ENCODE measurements at regions not wholly inside any gene's neighbourhood (a gene's known extent, or its start where the extent isn't known, plus 50 kb on each side); places are given as distances from the start of the nearest gene placed in this dataset.
"Not testable (repeated sequence)": the region's sequence is repeated elsewhere in the genome, so short reads cannot be mapped to it uniquely, and the experiment has no call there.

DNA sequence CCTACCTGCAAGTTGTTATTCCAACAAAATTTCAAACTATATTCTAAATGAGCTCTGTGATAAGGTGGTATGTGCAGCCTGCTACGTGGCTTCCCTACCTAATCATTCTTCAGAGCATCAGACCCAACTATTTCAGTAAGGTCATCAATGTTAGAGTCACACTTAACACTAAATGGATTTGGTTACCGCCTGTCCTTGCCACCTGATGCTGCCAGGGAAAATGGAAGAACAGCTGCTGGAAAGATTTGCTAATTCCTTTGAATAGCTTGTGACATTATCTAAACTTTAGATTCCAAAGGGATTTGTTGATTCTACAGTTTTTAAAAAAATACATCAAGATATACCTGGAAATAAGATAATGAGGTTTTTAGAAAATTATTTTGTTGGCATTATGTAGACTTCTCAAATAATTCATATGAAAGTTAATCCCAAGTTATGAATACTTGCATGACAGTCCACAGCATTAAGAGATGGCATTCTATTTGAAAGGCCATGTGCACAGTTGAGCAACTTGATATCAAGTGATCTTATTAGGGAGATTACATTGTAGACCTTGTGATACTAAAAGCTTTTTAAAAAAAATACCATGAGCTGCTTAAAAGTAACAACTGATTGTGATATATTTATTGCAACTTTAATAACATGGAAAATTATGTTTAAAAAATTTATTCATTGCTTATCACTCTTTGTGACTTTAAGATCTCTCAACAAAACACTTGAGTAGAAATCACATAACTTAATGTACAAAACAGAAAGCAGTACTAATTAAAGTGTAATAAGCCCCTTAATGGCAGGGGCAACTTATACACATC is 98.3 kb upstream of the UGP2 start:
- ChIA-PET POLR2A (interaction anchor here (0.6 kb wide), 1 partner anchor 1046 kb away, joined by 3 read pairs; no protein-coding TSS in a partner anchor), CTCF (no interaction called here)
- no peaks in the 10 kb centered on the region for H3K27me3 Mint-ChIP-seq
- no peaks in the 10 kb centered on the region for H3K36me3 Mint-ChIP-seq
- no peak overlapping the region for H3K27ac Mint-ChIP-seq
- H3K4me3 Mint-ChIP-seq: no peak overlapping the region
- no peaks in the 10 kb centered on the region for H3K4me1 Mint-ChIP-seq (ENCODE audit: low read depth)
- peaks cover 10% of the 10 kb centered on the region for H3K9me3 Mint-ChIP-seq
- no peak for DNase-seq
- intact Hi-C loops (cut with micrococcal nuclease): no loop called here

- DNase-seq: no peak
- ChIA-PET POLR2A (no interaction called here), CTCF (no interaction called here)
- no peaks in the 10 kb centered on the region for H3K4me1 Mint-ChIP-seq (ENCODE audit: low read depth)
- no peaks in the 10 kb centered on the region for H3K36me3 Mint-ChIP-seq
- no peak overlapping the region for H3K27ac Mint-ChIP-seq
- H3K27me3 Mint-ChIP-seq: no peaks in the 10 kb centered on the region
- H3K9me3 Mint-ChIP-seq: peaks cover 10% of the 10 kb centered on the region
- intact Hi-C loops (cut with micrococcal nuclease): no loop called here
- H3K4me3 Mint-ChIP-seq: no peak overlapping the region
These were observed 97.4 kb upstream of the UGP2 start for GRCh38 chr2:63743982-63744966.

- DNase-seq; H3K4me1 Mint-ChIP-seq (ENCODE audit: low read depth); CTCF ChIA-PET; POLR2A ChIA-PET; H3K36me3 Mint-ChIP-seq; H3K4me3 Mint-ChIP-seq; H3K27me3 Mint-ChIP-seq; H3K27ac Mint-ChIP-seq; intact Hi-C loops (cut with micrococcal nuclease): not testable (repeated sequence)
- H3K9me3 Mint-ChIP-seq: peaks cover 10% of the 10 kb centered on the region
These were observed 95.1 kb upstream of the UGP2 start for GRCh38 chr2:63746548-63746947.

- CTCF ChIA-PET: interaction anchor here (0.9 kb wide), 1 partner anchor 17 kb away, joined by 4 read pairs; no protein-coding TSS in a partner anchor
- no peak overlapping the region for H3K4me3 Mint-ChIP-seq
- intact Hi-C loops (cut with micrococcal nuclease): no loop called here
- POLR2A ChIA-PET: no interaction called here
- no peak overlapping the region for H3K27ac Mint-ChIP-seq
- H3K27me3 Mint-ChIP-seq: peaks cover 5% of the 10 kb centered on the region
- no peaks in the 10 kb centered on the region for H3K36me3 Mint-ChIP-seq
- no peak for DNase-seq
- H3K4me1 Mint-ChIP-seq (ENCODE audit: low read depth): no peaks in the 10 kb centered on the region
- peaks cover 6% of the 10 kb centered on the region for H3K9me3 Mint-ChIP-seq
These were observed 89.8 kb upstream of the UGP2 start for GRCh38 chr2:63751901-63752300.

- Mint-ChIP-seq H3K9me3 (no peaks in the 10 kb centered on the region), H3K4me1 (ENCODE audit: low read depth) (no peaks in the 10 kb centered on the region), H3K4me3 (no peak overlapping the region), H3K27me3 (peaks cover 5% of the 10 kb centered on the region), H3K36me3 (no peaks in the 10 kb centered on the region), H3K27ac (no peak overlapping the region)
- DNase-seq: no peak
- ChIA-PET POLR2A (no interaction called here), CTCF (no interaction called here)
- intact Hi-C loops (cut with micrococcal nuclease): no loop called here
These were observed 86.5 kb upstream of the UGP2 start for GRCh38 chr2:63755216-63755615.

GRCh38 chr2:63755965-63756364 is 85.7 kb upstream of the UGP2 start:
- H3K27me3 Mint-ChIP-seq: peaks cover 5% of the 10 kb centered on the region
- no peak overlapping the region for H3K27ac Mint-ChIP-seq
- POLR2A ChIA-PET: no interaction called here
- no peaks in the 10 kb centered on the region for H3K9me3 Mint-ChIP-seq
- no peaks in the 10 kb centered on the region for H3K4me1 Mint-ChIP-seq (ENCODE audit: low read depth)
- intact Hi-C loops (cut with micrococcal nuclease): no loop called here
- DNase-seq: no peak
- H3K4me3 Mint-ChIP-seq: no peak overlapping the region
- no peaks in the 10 kb centered on the region for H3K36me3 Mint-ChIP-seq
- CTCF ChIA-PET: no interaction called here

- DNase-seq: no peak
- ChIA-PET POLR2A (no interaction called here), CTCF (no interaction called here)
- no peak overlapping the region for H3K27ac Mint-ChIP-seq
- H3K4me1 Mint-ChIP-seq (ENCODE audit: low read depth): no peaks in the 10 kb centered on the region
- H3K9me3 Mint-ChIP-seq: peaks cover 15% of the 10 kb centered on the region
- no peak overlapping the region for H3K4me3 Mint-ChIP-seq
- peaks cover 3% of the 10 kb centered on the region for H3K27me3 Mint-ChIP-seq
- intact Hi-C loops (cut with micrococcal nuclease): no loop called here
- peaks cover 2% of the 10 kb centered on the region for H3K36me3 Mint-ChIP-seq
These were observed 78.2 kb upstream of the UGP2 start for GRCh38 chr2:63763391-63763941.

DNA sequence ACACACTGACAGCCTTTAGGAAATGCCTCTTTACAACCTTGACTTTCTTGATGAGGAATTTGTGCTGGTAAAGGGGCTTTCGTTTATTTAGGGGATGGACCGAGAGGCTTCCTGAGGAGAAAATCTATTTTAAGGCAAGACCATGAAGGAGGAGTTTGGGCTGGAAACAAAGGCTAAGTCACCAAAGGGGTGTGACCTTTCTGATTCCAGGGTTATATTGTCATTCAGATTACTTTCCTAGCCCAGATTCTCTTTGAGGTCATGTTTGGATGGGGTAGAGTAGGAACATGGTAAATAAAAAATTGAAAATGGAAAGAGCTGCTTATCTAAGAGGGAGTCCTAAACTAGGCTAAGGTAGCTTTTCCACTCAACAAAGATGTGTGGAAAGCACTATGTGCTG is 77.1 kb upstream of the UGP2 start:
- DNase-seq: no peak
- no peak overlapping the region for H3K27ac Mint-ChIP-seq
- peaks cover 2% of the 10 kb centered on the region for H3K36me3 Mint-ChIP-seq
- ChIA-PET CTCF (no interaction called here), POLR2A (no interaction called here)
- peaks cover 3% of the 10 kb centered on the region for H3K27me3 Mint-ChIP-seq
- peaks cover 17% of the 10 kb centered on the region for H3K9me3 Mint-ChIP-seq
- no peaks in the 10 kb centered on the region for H3K4me1 Mint-ChIP-seq (ENCODE audit: low read depth)
- no peak overlapping the region for H3K4me3 Mint-ChIP-seq
- intact Hi-C loops (cut with micrococcal nuclease): no loop called here

- intact Hi-C loops (cut with micrococcal nuclease): no loop called here
- ChIA-PET CTCF (no interaction called here), POLR2A (no interaction called here)
- no peak overlapping the region for H3K27ac Mint-ChIP-seq
- H3K4me1 Mint-ChIP-seq (ENCODE audit: low read depth): no peaks in the 10 kb centered on the region
- peaks cover 3% of the 10 kb centered on the region for H3K27me3 Mint-ChIP-seq
- no peak for DNase-seq
- H3K9me3 Mint-ChIP-seq: peaks cover 17% of the 10 kb centered on the region
- no peak overlapping the region for H3K4me3 Mint-ChIP-seq
- peaks cover 2% of the 10 kb centered on the region for H3K36me3 Mint-ChIP-seq
These were observed 76.6 kb upstream of the UGP2 start for GRCh38 chr2:63765117-63765516.

GRCh38 chr2:63767307-63767706 is 74.4 kb upstream of the UGP2 start:
- H3K27ac Mint-ChIP-seq: no peak overlapping the region
- peaks cover 2% of the 10 kb centered on the region for H3K36me3 Mint-ChIP-seq
- intact Hi-C loops (cut with micrococcal nuclease): no loop called here
- POLR2A ChIA-PET: no interaction called here
- no peaks in the 10 kb centered on the region for H3K4me1 Mint-ChIP-seq (ENCODE audit: low read depth)
- CTCF ChIA-PET: no interaction called here
- H3K4me3 Mint-ChIP-seq: no peak overlapping the region
- DNase-seq: no peak
- no peaks in the 10 kb centered on the region for H3K27me3 Mint-ChIP-seq
- H3K9me3 Mint-ChIP-seq: peaks cover 17% of the 10 kb centered on the region

DNA sequence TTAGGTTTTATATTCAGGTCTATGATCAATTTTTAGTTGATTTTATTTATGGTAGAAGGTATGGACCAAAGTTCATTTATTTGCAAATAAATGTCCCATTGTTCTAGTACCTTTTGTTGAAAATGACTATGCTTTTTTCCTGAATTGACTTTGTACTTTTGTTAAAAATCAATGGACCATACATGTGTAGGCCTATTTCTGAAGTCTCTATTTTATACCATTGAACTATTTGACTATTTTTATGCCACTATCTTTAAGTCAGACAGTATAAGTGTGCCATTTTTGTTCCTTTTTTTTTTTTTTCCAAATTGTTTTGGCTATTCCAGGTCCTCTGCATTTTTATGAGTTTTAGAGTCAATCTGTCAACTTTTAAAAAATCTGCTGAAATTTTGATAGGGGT is 73.6 kb upstream of the UGP2 start:
- Mint-ChIP-seq H3K36me3 (peaks cover 2% of the 10 kb centered on the region), H3K27me3 (no peaks in the 10 kb centered on the region), H3K27ac (no peak overlapping the region), H3K4me3 (no peak overlapping the region), H3K4me1 (ENCODE audit: low read depth) (no peaks in the 10 kb centered on the region), H3K9me3 (peaks cover 17% of the 10 kb centered on the region)
- DNase-seq: no peak
- ChIA-PET CTCF (no interaction called here), POLR2A (no interaction called here)
- intact Hi-C loops (cut with micrococcal nuclease): no loop called here

- no peaks in the 10 kb centered on the region for H3K27me3 Mint-ChIP-seq
- no peak for DNase-seq
- H3K36me3 Mint-ChIP-seq: peaks cover 2% of the 10 kb centered on the region
- POLR2A ChIA-PET: no interaction called here
- H3K4me1 Mint-ChIP-seq (ENCODE audit: low read depth): no peaks in the 10 kb centered on the region
- peaks cover 17% of the 10 kb centered on the region for H3K9me3 Mint-ChIP-seq
- CTCF ChIA-PET: no interaction called here
- intact Hi-C loops (cut with micrococcal nuclease): no loop called here
- H3K4me3 Mint-ChIP-seq: no peak overlapping the region
- no peak overlapping the region for H3K27ac Mint-ChIP-seq
These were observed 71.8 kb upstream of the UGP2 start for GRCh38 chr2:63769915-63770314.
